ENCODE measurements at regions not wholly inside any gene's neighbourhood (a gene's known extent, or its start where the extent isn't known, plus 50 kb on each side); places are given as distances from the start of the nearest gene placed in this dataset.

GRCh38 chr7:116310141-116310540 is 99.8 kb downstream of the TES start:
- no peak for ATAC-seq (ENCODE audit: low read depth in 2 of 2)
- DNase-seq, result no peak
- no peak overlapping the region for H3K27ac ChIP-seq (ENCODE audit: insufficient read depth, low read length, poor library complexity, severe bottlenecking)
- Mint-ChIP-seq H3K4me3 (no peak overlapping the region), H3K36me3 (no peaks in the 10 kb centered on the region), H3K27ac (no peak overlapping the region), H3K4me1 (no peaks in the 10 kb centered on the region), H3K9me3 (peaks cover 0 to 3% (median 0%) of the 10 kb centered on the region in 7 donors), H3K27me3 (peaks cover 3% of the 10 kb centered on the region)
- peaks cover 7% of the 10 kb centered on the region for H3K27me3 ChIP-seq (ENCODE audit: control insufficient read depth, insufficient read depth, low read length)
- H3K36me3 ChIP-seq (ENCODE audit: control insufficient read depth, insufficient read depth, low read length), result no peaks in the 10 kb centered on the region
- no peaks in the 10 kb centered on the region for H3K4me1 ChIP-seq (ENCODE audit: control insufficient read depth, insufficient read depth, low read length, poor library complexity, severe bottlenecking)
- H3K9me3 ChIP-seq (ENCODE audit: control insufficient read depth in 2 of 2, low read length in 2 of 2), result no peaks in the 10 kb centered on the region
- H3K4me3 ChIP-seq (ENCODE audit: low read depth, low read length), result no peak overlapping the region

- Histone ChIP-seq H3K27me3 (ENCODE audit: control insufficient read depth, insufficient read depth, low read length) (peaks cover 1% of the 10 kb centered on the region), H3K36me3 (ENCODE audit: control insufficient read depth, insufficient read depth, low read length) (no peaks in the 10 kb centered on the region), H3K4me1 (ENCODE audit: control insufficient read depth, insufficient read depth, low read length, poor library complexity, severe bottlenecking) (no peaks in the 10 kb centered on the region), H3K4me3 (ENCODE audit: low read depth, low read length) (no peak overlapping the region), H3K27ac (ENCODE audit: insufficient read depth, low read length, poor library complexity, severe bottlenecking) (no peak overlapping the region), H3K9me3 (ENCODE audit: control insufficient read depth in 2 of 2, low read length in 2 of 2) (no peaks in the 10 kb centered on the region)
- Mint-ChIP-seq H3K27me3 (peaks cover 8% of the 10 kb centered on the region), H3K9me3 (no peaks in the 10 kb centered on the region), H3K27ac (no peak overlapping the region), H3K4me1 (no peaks in the 10 kb centered on the region), H3K36me3 (no peaks in the 10 kb centered on the region), H3K4me3 (no peak overlapping the region)
- no peak for DNase-seq
- no peak for ATAC-seq (ENCODE audit: low read depth in 2 of 2)
Observed at GRCh38 chr7:116311259-116311658, 100.9 kb downstream of the TES start.

GRCh38 chr7:116311816-116312471 is 101.6 kb downstream of the TES start:
- no peak overlapping the region for H3K27ac Mint-ChIP-seq

GRCh38 chr7:116315293-116315692 is 105.0 kb downstream of the TES start:
- H3K4me3 Mint-ChIP-seq, result no peak overlapping the region

More at GRCh38 chr7:116311816-116312471, 101.6 kb downstream of the TES start:
- Mint-ChIP-seq H3K9me3 (no peaks in the 10 kb centered on the region), H3K4me3 (no peak overlapping the region), H3K27me3 (peaks cover 11% of the 10 kb centered on the region), H3K36me3 (no peaks in the 10 kb centered on the region), H3K4me1 (no peaks in the 10 kb centered on the region)
- H3K4me3 ChIP-seq (ENCODE audit: low read depth, low read length), result no peak overlapping the region
- no peaks in the 10 kb centered on the region for H3K36me3 ChIP-seq (ENCODE audit: control insufficient read depth, insufficient read depth, low read length)
- H3K9me3 ChIP-seq (ENCODE audit: control insufficient read depth in 2 of 2, low read length in 2 of 2), result no peaks in the 10 kb centered on the region
- peaks cover 1% of the 10 kb centered on the region for H3K27me3 ChIP-seq (ENCODE audit: control insufficient read depth, insufficient read depth, low read length)
- H3K4me1 ChIP-seq (ENCODE audit: control insufficient read depth, insufficient read depth, low read length, poor library complexity, severe bottlenecking), result no peaks in the 10 kb centered on the region
- DNase-seq (no peak), ATAC-seq (ENCODE audit: low read depth in 2 of 2) (no peak)
- no peak overlapping the region for H3K27ac ChIP-seq (ENCODE audit: insufficient read depth, low read length, poor library complexity, severe bottlenecking)

GRCh38 chr7:116315803-116316202 is 105.5 kb downstream of the TES start:
- Mint-ChIP-seq H3K27ac (no peak overlapping the region), H3K27me3 (peaks cover 11% of the 10 kb centered on the region), H3K4me3 (no peak overlapping the region), H3K4me1 (no peaks in the 10 kb centered on the region), H3K36me3 (no peaks in the 10 kb centered on the region), H3K9me3 (peaks cover 0 to 2% (median 0%) of the 10 kb centered on the region in 7 donors)
- Histone ChIP-seq H3K36me3 (ENCODE audit: control insufficient read depth, insufficient read depth, low read length) (no peaks in the 10 kb centered on the region), H3K4me1 (ENCODE audit: control insufficient read depth, insufficient read depth, low read length, poor library complexity, severe bottlenecking) (no peaks in the 10 kb centered on the region), H3K27ac (ENCODE audit: insufficient read depth, low read length, poor library complexity, severe bottlenecking) (no peak overlapping the region), H3K27me3 (ENCODE audit: control insufficient read depth, insufficient read depth, low read length) (peaks cover 2% of the 10 kb centered on the region), H3K9me3 (ENCODE audit: control insufficient read depth in 2 of 2, low read length in 2 of 2) (no peaks in the 10 kb centered on the region), H3K4me3 (ENCODE audit: low read depth, low read length) (no peak overlapping the region)
- ATAC-seq (ENCODE audit: low read depth in 2 of 2) (no peak), DNase-seq (no peak)

More at GRCh38 chr7:116315293-116315692, 105.0 kb downstream of the TES start:
- Histone ChIP-seq H3K9me3 (ENCODE audit: control insufficient read depth in 2 of 2, low read length in 2 of 2) (no peaks in the 10 kb centered on the region), H3K36me3 (ENCODE audit: control insufficient read depth, insufficient read depth, low read length) (no peaks in the 10 kb centered on the region), H3K27ac (ENCODE audit: insufficient read depth, low read length, poor library complexity, severe bottlenecking) (no peak overlapping the region), H3K4me1 (ENCODE audit: control insufficient read depth, insufficient read depth, low read length, poor library complexity, severe bottlenecking) (no peaks in the 10 kb centered on the region), H3K27me3 (ENCODE audit: control insufficient read depth, insufficient read depth, low read length) (peaks cover 2% of the 10 kb centered on the region), H3K4me3 (ENCODE audit: low read depth, low read length) (no peak overlapping the region)
- DNase-seq (no peak), ATAC-seq (ENCODE audit: low read depth in 2 of 2) (no peak)
- Mint-ChIP-seq H3K4me1 (no peaks in the 10 kb centered on the region), H3K27me3 (peaks cover 11% of the 10 kb centered on the region), H3K36me3 (no peaks in the 10 kb centered on the region), H3K27ac (no peak overlapping the region), H3K9me3 (peaks cover 0 to 2% (median 0%) of the 10 kb centered on the region in 7 donors)

GRCh38 chr7:116316838-116317628 is 106.7 kb downstream of the TES start:
- peak overlapping the region in 2 of 3 donors; percentile 2 to 39 for H3K27ac Mint-ChIP-seq
- no peak overlapping the region for H3K4me3 ChIP-seq (ENCODE audit: low read depth, low read length)
- DNase-seq (peak in 1 of 3 donors; percentile 45), ATAC-seq (ENCODE audit: low read depth in 2 of 2) (peak in 1 of 2 donors; percentile 39)
- H3K9me3 ChIP-seq (ENCODE audit: control insufficient read depth in 2 of 2, low read length in 2 of 2), result no peaks in the 10 kb centered on the region
- peaks cover 11% of the 10 kb centered on the region for H3K27me3 Mint-ChIP-seq
- no peaks in the 10 kb centered on the region for H3K36me3 ChIP-seq (ENCODE audit: control insufficient read depth, insufficient read depth, low read length)
- peaks cover 2% of the 10 kb centered on the region for H3K27me3 ChIP-seq (ENCODE audit: control insufficient read depth, insufficient read depth, low read length)
- no peaks in the 10 kb centered on the region for H3K36me3 Mint-ChIP-seq
- no peak overlapping the region for H3K4me3 Mint-ChIP-seq
- H3K4me1 ChIP-seq (ENCODE audit: control insufficient read depth, insufficient read depth, low read length, poor library complexity, severe bottlenecking), result no peaks in the 10 kb centered on the region
- H3K27ac ChIP-seq (ENCODE audit: insufficient read depth, low read length, poor library complexity, severe bottlenecking), result no peak overlapping the region
- H3K4me1 Mint-ChIP-seq, result no peaks in the 10 kb centered on the region
- H3K9me3 Mint-ChIP-seq, result peaks cover 0 to 2% (median 0%) of the 10 kb centered on the region in 7 donors

GRCh38 chr7:116317907-116318306 is 107.6 kb downstream of the TES start:
- no peak for DNase-seq
- Mint-ChIP-seq H3K36me3 (no peaks in the 10 kb centered on the region), H3K9me3 (peaks cover 0 to 2% (median 0%) of the 10 kb centered on the region in 7 donors), H3K4me1 (peaks cover 0 to 3% (median under 1%) of the 10 kb centered on the region in 4 donors), H3K27ac (no peak overlapping the region), H3K27me3 (peaks cover 16% of the 10 kb centered on the region), H3K4me3 (no peak overlapping the region)
- Histone ChIP-seq H3K4me3 (ENCODE audit: low read depth, low read length) (no peak overlapping the region), H3K9me3 (ENCODE audit: control insufficient read depth in 2 of 2, low read length in 2 of 2) (no peaks in the 10 kb centered on the region), H3K36me3 (ENCODE audit: control insufficient read depth, insufficient read depth, low read length) (no peaks in the 10 kb centered on the region), H3K27ac (ENCODE audit: insufficient read depth, low read length, poor library complexity, severe bottlenecking) (no peak overlapping the region), H3K4me1 (ENCODE audit: control insufficient read depth, insufficient read depth, low read length, poor library complexity, severe bottlenecking) (no peaks in the 10 kb centered on the region), H3K27me3 (ENCODE audit: control insufficient read depth, insufficient read depth, low read length) (peaks cover 2% of the 10 kb centered on the region)
- no peak for ATAC-seq (ENCODE audit: low read depth in 2 of 2)

Measured in CD4-positive, CD25-positive, alpha-beta regulatory T cell (primary cell).